ENCODE measurements at regions not wholly inside any gene's neighbourhood (a gene's known extent, or its start where the extent isn't known, plus 50 kb on each side); places are given as distances from the start of the nearest gene placed in this dataset.

DNA sequence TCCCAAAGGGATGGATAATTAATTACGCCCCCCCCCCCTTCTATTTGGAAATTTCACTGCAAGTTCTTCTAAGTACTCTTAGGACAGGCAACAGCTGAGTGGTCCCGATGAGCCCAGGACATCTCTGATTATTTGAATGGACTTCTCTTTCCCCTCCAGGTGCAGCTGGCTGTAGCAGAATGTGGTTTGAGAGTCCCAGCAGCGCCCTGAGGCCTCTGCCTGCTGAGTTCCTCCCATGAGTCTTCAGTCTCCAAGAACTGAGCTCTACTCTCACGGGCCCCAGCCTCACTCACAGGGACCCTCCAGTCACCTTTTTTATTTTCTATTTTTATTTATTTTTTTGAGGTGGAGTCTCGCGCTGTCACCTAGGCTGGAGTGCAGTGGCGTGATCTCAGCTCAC is 63.6 kb upstream of the SFMBT2 start:
- no peak overlapping the region for H3K4me3 Mint-ChIP-seq
- H3K27me3 Mint-ChIP-seq (ENCODE audit: low read depth): no peaks in the 10 kb centered on the region
- H3K36me3 Mint-ChIP-seq (ENCODE audit: low read depth): no peaks in the 10 kb centered on the region
- TF ChIP-seq, protein P1, sequence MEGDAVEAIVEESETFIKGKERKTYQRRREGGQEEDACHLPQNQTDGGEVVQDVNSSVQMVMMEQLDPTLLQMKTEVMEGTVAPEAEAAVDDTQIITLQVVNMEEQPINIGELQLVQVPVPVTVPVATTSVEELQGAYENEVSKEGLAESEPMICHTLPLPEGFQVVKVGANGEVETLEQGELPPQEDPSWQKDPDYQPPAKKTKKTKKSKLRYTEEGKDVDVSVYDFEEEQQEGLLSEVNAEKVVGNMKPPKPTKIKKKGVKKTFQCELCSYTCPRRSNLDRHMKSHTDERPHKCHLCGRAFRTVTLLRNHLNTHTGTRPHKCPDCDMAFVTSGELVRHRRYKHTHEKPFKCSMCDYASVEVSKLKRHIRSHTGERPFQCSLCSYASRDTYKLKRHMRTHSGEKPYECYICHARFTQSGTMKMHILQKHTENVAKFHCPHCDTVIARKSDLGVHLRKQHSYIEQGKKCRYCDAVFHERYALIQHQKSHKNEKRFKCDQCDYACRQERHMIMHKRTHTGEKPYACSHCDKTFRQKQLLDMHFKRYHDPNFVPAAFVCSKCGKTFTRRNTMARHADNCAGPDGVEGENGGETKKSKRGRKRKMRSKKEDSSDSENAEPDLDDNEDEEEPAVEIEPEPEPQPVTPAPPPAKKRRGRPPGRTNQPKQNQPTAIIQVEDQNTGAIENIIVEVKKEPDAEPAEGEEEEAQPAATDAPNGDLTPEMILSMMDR (conservative IDR thresholded peaks at IDR 0.05): no peak
- no peak for DNase-seq (ENCODE audit: low read depth, low spot score)
- peaks cover 9% of the 10 kb centered on the region for H3K4me1 Mint-ChIP-seq
- no peak overlapping the region for H3K27ac Mint-ChIP-seq (ENCODE audit: unreplicated experiment)
- H3K9me3 Mint-ChIP-seq: no peaks in the 10 kb centered on the region

DNA sequence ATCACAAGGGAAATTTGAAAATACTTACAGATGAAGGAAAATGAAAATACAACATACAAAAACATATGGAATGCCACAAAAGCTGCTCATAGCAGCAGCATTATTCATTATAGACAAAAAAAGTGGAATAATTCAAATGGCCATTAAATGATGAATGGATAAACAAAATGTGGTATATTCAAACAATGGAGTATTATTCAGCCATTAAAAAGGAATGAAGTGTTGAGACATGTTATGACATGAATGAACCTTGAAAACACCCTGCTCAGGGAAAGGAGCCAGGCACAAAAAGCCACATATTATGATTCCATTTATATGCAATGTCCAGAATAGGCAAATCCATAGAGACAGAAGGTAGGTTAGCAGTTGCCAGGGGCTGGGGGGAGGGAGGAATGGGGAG is 62.6 kb upstream of the SFMBT2 start:
- no peaks in the 10 kb centered on the region for H3K9me3 Mint-ChIP-seq
- peaks cover 9% of the 10 kb centered on the region for H3K4me1 Mint-ChIP-seq
- no peak for DNase-seq (ENCODE audit: low read depth, low spot score)
- TF ChIP-seq, protein P1 (conservative IDR thresholded peaks at IDR 0.05): no peak
- H3K36me3 Mint-ChIP-seq (ENCODE audit: low read depth): no peaks in the 10 kb centered on the region
- no peaks in the 10 kb centered on the region for H3K27me3 Mint-ChIP-seq (ENCODE audit: low read depth)
- H3K4me3 Mint-ChIP-seq: no peak overlapping the region
- H3K27ac Mint-ChIP-seq (ENCODE audit: unreplicated experiment): no peak overlapping the region

DNA sequence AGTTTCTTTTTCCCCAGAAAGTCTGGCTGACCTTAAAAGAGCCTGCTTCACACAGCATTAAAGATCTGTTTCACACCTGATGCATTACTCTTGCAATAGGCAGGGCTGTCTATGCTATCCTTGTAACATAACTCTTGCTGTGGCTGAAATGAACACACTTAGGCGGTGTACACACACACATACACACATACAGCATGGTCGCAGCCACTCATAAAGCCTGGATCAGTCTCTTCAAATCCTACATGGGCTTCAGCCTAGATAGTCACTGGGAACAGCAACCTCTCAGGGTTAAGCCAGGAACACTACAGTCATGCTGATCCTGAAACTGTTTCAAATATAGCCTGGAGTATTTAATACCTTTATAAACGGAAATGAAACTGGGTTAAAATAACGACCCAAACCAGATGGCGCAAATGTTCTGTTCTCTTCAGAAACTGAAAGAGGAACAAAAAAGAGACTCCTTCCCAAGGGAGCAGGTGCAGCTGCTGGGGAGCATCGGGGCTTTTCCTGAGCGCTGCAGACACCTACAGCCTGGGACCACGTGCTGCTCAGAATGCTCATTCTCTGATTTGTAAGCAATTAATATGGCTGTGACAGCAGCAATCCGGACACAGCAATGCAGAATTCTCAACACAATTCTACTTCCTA is 61.0 kb upstream of the SFMBT2 start:
- TF ChIP-seq, protein P1 (conservative IDR thresholded peaks at IDR 0.05): no peak
- Mint-ChIP-seq H3K4me3 (no peak overlapping the region), H3K27me3 (ENCODE audit: low read depth) (no peaks in the 10 kb centered on the region), H3K4me1 (peaks cover 9% of the 10 kb centered on the region), H3K9me3 (no peaks in the 10 kb centered on the region), H3K27ac (ENCODE audit: unreplicated experiment) (no peak overlapping the region), H3K36me3 (ENCODE audit: low read depth) (no peaks in the 10 kb centered on the region)
- no peak for DNase-seq (ENCODE audit: low read depth, low spot score)

DNA sequence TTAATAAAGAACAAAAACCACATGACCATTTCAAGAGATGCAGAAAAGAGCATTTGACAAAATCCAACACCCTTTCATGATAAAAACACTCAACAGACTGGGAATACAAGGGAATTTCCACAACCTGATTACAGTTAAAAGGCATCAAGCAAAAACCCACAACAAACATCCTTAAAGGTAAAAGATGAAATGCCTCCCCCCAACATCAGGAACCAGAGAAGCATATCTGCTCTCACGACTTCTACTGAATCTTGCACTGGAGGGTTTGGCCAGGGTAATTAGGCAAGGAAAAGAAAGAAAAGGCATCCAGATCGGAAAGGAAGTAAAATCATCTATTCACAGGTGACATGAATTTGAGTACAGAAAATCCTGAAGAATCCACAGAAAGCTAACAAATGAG is 59.5 kb upstream of the SFMBT2 start:
- H3K4me3 Mint-ChIP-seq: no peak overlapping the region
- H3K9me3 Mint-ChIP-seq: no peaks in the 10 kb centered on the region
- DNase-seq (ENCODE audit: low read depth, low spot score): no peak
- H3K36me3 Mint-ChIP-seq (ENCODE audit: low read depth): no peaks in the 10 kb centered on the region
- TF ChIP-seq, protein P1 (conservative IDR thresholded peaks at IDR 0.05): no peak
- H3K4me1 Mint-ChIP-seq: peaks cover 1% of the 10 kb centered on the region
- H3K27ac Mint-ChIP-seq (ENCODE audit: unreplicated experiment): no peak overlapping the region
- no peaks in the 10 kb centered on the region for H3K27me3 Mint-ChIP-seq (ENCODE audit: low read depth)

DNA sequence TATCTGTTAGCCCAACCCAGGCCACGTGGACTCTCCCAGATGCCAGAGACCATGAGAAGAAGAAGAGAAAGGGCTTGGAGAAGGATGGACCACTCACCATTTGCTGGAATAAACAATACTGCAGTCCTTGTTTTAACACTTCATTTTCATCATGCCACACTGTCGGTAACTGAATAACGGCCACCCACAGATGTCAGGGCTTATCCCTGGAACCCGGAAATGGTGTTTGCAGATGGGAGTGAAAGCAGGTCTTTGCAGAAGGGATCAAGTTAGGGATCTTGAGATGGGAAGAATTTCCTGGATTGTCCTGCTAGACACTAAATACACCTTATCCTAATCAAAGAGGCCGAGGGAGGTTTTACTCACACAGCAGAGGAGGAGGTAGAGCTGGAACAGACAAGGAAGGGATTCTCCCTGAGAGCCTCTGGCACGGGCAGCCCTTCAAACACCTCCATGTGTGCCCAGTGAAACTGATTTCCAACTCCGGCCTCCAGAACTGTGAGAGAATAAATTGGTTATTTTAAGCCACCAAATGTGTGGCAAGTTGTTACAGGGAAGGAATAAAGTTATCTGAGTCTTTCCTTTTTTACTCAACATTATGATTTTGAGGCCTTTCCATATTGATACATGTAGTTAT is 56.3 kb upstream of the SFMBT2 start:
- Mint-ChIP-seq H3K4me3 (no peak overlapping the region), H3K36me3 (ENCODE audit: low read depth) (no peaks in the 10 kb centered on the region), H3K27ac (ENCODE audit: unreplicated experiment) (no peak overlapping the region), H3K9me3 (no peaks in the 10 kb centered on the region), H3K27me3 (ENCODE audit: low read depth) (no peaks in the 10 kb centered on the region), H3K4me1 (no peaks in the 10 kb centered on the region)
- TF ChIP-seq, protein P1 (conservative IDR thresholded peaks at IDR 0.05): no peak
- DNase-seq (ENCODE audit: low read depth, low spot score): no peak
